ENCODE measurements at regions not wholly inside any gene's neighbourhood (a gene's known extent, or its start where the extent isn't known, plus 50 kb on each side); places are given as distances from the start of the nearest gene placed in this dataset.

GRCh38 chr15:96578393-96578792 is 247.9 kb downstream of the NR2F2 start:
- no peaks in the 10 kb centered on the region for H3K4me1 ChIP-seq (ENCODE audit: insufficient read depth, low read length)
- intact Hi-C loops (cut with micrococcal nuclease; ENCODE audit: unreplicated experiment) = no loop called here
- in situ Hi-C loops (cut with HindIII; ENCODE audit: extremely low pct_ligation_motif_present, low pct_unique_long_range_greater_than_20kb) = no loop called here
- no peak overlapping the region for H3K27ac ChIP-seq (ENCODE audit: extremely low read length, insufficient read depth, low read length)
- no peaks in the 10 kb centered on the region; a peak in 1 of 5 replicates for H3K27me3 ChIP-seq (ENCODE audit: control insufficient read depth in 1 of 2, insufficient read depth in 2 of 2, low read length in 2 of 2)
- FAIRE-seq (no peak), DNase-seq (ENCODE audit: low spot score) (no peak), ATAC-seq (no peak)
- H2AFZ ChIP-seq (ENCODE audit: low read length) = no peak overlapping the region
- no TSS peak for BruUV-seq (replicated peaks)
- H4K20me1 ChIP-seq (ENCODE audit: insufficient read depth, low read length) = no peaks in the 10 kb centered on the region
- no peak overlapping the region for H3K4me3 ChIP-seq (replicated peaks in 1 of 3; ENCODE audit: insufficient read depth in 1 of 3, low read depth in 2 of 3, low read length in 3 of 3)
- no peak overlapping the region for H3K4me2 ChIP-seq (ENCODE audit: low read depth, low read length)
- no peaks in the 10 kb centered on the region for H3K79me2 ChIP-seq (ENCODE audit: insufficient read depth, low read length)
- H3K36me3 ChIP-seq (replicated peaks in 1 of 2; ENCODE audit: control insufficient read depth in 1 of 2, insufficient read depth in 2 of 2, low read length in 2 of 2) = no peaks in the 10 kb centered on the region
- CTCF ChIA-PET (ENCODE audit: low intra/inter-chr PET ratio, low total read pairs) = no interaction called here
- H3K9me3 ChIP-seq (ENCODE audit: low read length) = no peaks in the 10 kb centered on the region
- TF ChIP-seq TFAP4 (IDR thresholded peaks at IDR 0.05; ENCODE audit: borderline replicate concordance, low read depth) (no peak), PHF21A (CRISPR knock-in tag; IDR thresholded peaks at IDR 0.05) (no peak)
- H3K9ac ChIP-seq (ENCODE audit: insufficient read depth, low read depth, low read length) = no peak overlapping the region
- POLR2A ChIA-PET = no interaction called here
- WGBS (ENCODE audit: low lambda C conversion rate) = 11% methylated on average over 5 of the region's 5 CpGs

- H3K27ac ChIP-seq (ENCODE audit: extremely low read length, insufficient read depth, low read length) = no peak overlapping the region
- no peaks in the 10 kb centered on the region for H4K20me1 ChIP-seq (ENCODE audit: insufficient read depth, low read length)
- H3K36me3 ChIP-seq (replicated peaks in 1 of 2; ENCODE audit: control insufficient read depth in 1 of 2, insufficient read depth in 2 of 2, low read length in 2 of 2) = no peaks in the 10 kb centered on the region
- ChIA-PET POLR2A (no interaction called here), CTCF (ENCODE audit: low intra/inter-chr PET ratio, low total read pairs) (no interaction called here)
- intact Hi-C loops (cut with micrococcal nuclease; ENCODE audit: unreplicated experiment) (loop anchor here (10.0 kb wide), 1 partner anchor 257 kb away; no protein-coding TSS in a partner anchor), in situ Hi-C loops (cut with HindIII; ENCODE audit: extremely low pct_ligation_motif_present, low pct_unique_long_range_greater_than_20kb) (no loop called here)
- H3K9me3 ChIP-seq (ENCODE audit: low read length) = no peaks in the 10 kb centered on the region
- TF ChIP-seq TCF12 (IDR thresholded peaks at IDR 0.05) (no peak), TCF12 (CRISPR knock-in tag; IDR thresholded peaks at IDR 0.05) (no peak)
- no peak overlapping the region for H2AFZ ChIP-seq (ENCODE audit: low read length)
- DNase-seq (ENCODE audit: low spot score) (no peak), FAIRE-seq (no peak), ATAC-seq (no peak)
- no peak overlapping the region for H3K4me2 ChIP-seq (ENCODE audit: low read depth, low read length)
- 54% methylated on average over 7 of the region's 11 CpGs for WGBS (ENCODE audit: low lambda C conversion rate)
- BruUV-seq (replicated peaks) = no TSS peak
- no peak overlapping the region for H3K9ac ChIP-seq (ENCODE audit: insufficient read depth, low read depth, low read length)
- H3K4me3 ChIP-seq (replicated peaks in 1 of 3; ENCODE audit: insufficient read depth in 1 of 3, low read depth in 2 of 3, low read length in 3 of 3) = no peak overlapping the region
- H3K79me2 ChIP-seq (ENCODE audit: insufficient read depth, low read length) = no peaks in the 10 kb centered on the region
- H3K4me1 ChIP-seq (ENCODE audit: insufficient read depth, low read length) = no peaks in the 10 kb centered on the region
- no peaks in the 10 kb centered on the region; a peak in 1 of 5 replicates for H3K27me3 ChIP-seq (ENCODE audit: control insufficient read depth in 1 of 2, insufficient read depth in 2 of 2, low read length in 2 of 2)
Measured at GRCh38 chr15:96581371-96581770, 250.9 kb downstream of the NR2F2 start.

Data from HepG2 (cell line).